ENCODE measurements at regions not wholly inside any gene's neighbourhood (a gene's known extent, or its start where the extent isn't known, plus 50 kb on each side); places are given as distances from the start of the nearest gene placed in this dataset.
"Not testable (repeated sequence)": the region's sequence is repeated elsewhere in the genome, so short reads cannot be mapped to it uniquely, and the experiment has no call there.

- no peak for DNase-seq
Measured at GRCh38 chr2:31735716-31736115, 155.0 kb upstream of the SRD5A2 start.

- DNase-seq, result peak; percentile 21 to 69
Measured at GRCh38 chr2:31729442-31730092, 148.8 kb upstream of the SRD5A2 start.

- no peak for DNase-seq
Measured at GRCh38 chr2:31729065-31729439, 148.3 kb upstream of the SRD5A2 start.

- no peak for DNase-seq
Measured at GRCh38 chr2:31728406-31729064, 147.8 kb upstream of the SRD5A2 start.

GRCh38 chr2:31726457-31726856 lies 145.7 kb upstream of the SRD5A2 start:
- no peak for DNase-seq

GRCh38 chr2:31725444-31725843 lies 144.7 kb upstream of the SRD5A2 start:
- no peak for DNase-seq

- DNase-seq, result no peak
Measured at GRCh38 chr2:31711737-31712136, 131.0 kb upstream of the SRD5A2 start.

GRCh38 chr2:31710121-31710520 lies 129.4 kb upstream of the SRD5A2 start:
- no peak for DNase-seq

GRCh38 chr2:31707992-31708391 lies 127.3 kb upstream of the SRD5A2 start:
- DNase-seq, result no peak

- DNase-seq, result no peak
Measured at GRCh38 chr2:31704561-31705212, 123.9 kb upstream of the SRD5A2 start.

- DNase-seq, result no peak
Measured at GRCh38 chr2:31703253-31703652, 122.5 kb upstream of the SRD5A2 start.

GRCh38 chr2:31698722-31699121 lies 118.0 kb upstream of the SRD5A2 start:
- DNase-seq, result no peak

GRCh38 chr2:31696068-31696467 lies 115.3 kb upstream of the SRD5A2 start:
- no peak for DNase-seq

- DNase-seq, result peak; percentile 27 to 41
Measured at GRCh38 chr2:31694444-31694843, 113.7 kb upstream of the SRD5A2 start.

- DNase-seq, result no peak
Measured at GRCh38 chr2:31693882-31694281, 113.1 kb upstream of the SRD5A2 start.

GRCh38 chr2:31688282-31688681 lies 107.5 kb upstream of the SRD5A2 start:
- DNase-seq, result peak in 1 of 2 experiments; percentile 24

GRCh38 chr2:31683506-31683905 lies 102.8 kb upstream of the SRD5A2 start:
- DNase-seq, result not testable (repeated sequence)

- DNase-seq, result peak in 1 of 2 experiments; percentile 19
Measured at GRCh38 chr2:31675485-31675901, 94.8 kb upstream of the SRD5A2 start.

- peak in 1 of 2 experiments; percentile 5 for DNase-seq
Measured at GRCh38 chr2:31674446-31674845, 93.7 kb upstream of the SRD5A2 start.

GRCh38 chr2:31666878-31667277 lies 86.1 kb upstream of the SRD5A2 start:
- no peak for DNase-seq

GRCh38 chr2:31664949-31665724 lies 84.4 kb upstream of the SRD5A2 start:
- DNase-seq, result no peak

GRCh38 chr2:31660812-31661335 lies 80.1 kb upstream of the SRD5A2 start:
- no peak for DNase-seq

- no peak for DNase-seq
Measured at GRCh38 chr2:31660165-31660564, 79.4 kb upstream of the SRD5A2 start.
